Breast epithelium (tissue), 4 donors: ENCODE measurements at regions not wholly inside any gene's neighbourhood (a gene's known extent, or its start where the extent isn't known, plus 50 kb on each side); places are given as distances from the start of the nearest gene placed in this dataset.
"Not testable (repeated sequence)": the region's sequence is repeated elsewhere in the genome, so short reads cannot be mapped to it uniquely, and the experiment has no call there.

Experiments
- DNase-seq, 2 donors: peaks; one replicate each; pipeline ENCODE4 v3.0.0-alpha.2; 2019; ENCODE audit warnings: low spot score in 2 of 2
- H3K27ac ChIP-seq, 2 donors: fragments of 200-600 bp; sonication (generic) in 1 of 2; one replicate each; pipeline ENCODE4 v1.5.1; 2016 to 2019; ENCODE audit warnings: mild to moderate bottlenecking in 1 of 2
- H3K27me3 ChIP-seq, 2 donors: fragments of 200-600 bp; sonication (generic) in 1 of 2; one replicate each; pipeline versions ENCODE4 v1.5.1 to v1.6.0; 2017 to 2019; ENCODE audit warnings: control low read depth in 1 of 2, mild to moderate bottlenecking in 1 of 2
- H3K36me3 ChIP-seq: fragments of 200-600 bp; one replicate; pipeline ENCODE4 v1.5.1; 2019
- H3K4me1 ChIP-seq, 2 donors: fragments of 200-600 bp; sonication (generic); one replicate each; pipeline ENCODE4 v1.5.1; 2016 to 2019; ENCODE audit warnings: control low read depth in 1 of 2
- H3K4me3 ChIP-seq, 3 donors: fragments of 200-600 bp; sonication (generic); 1 replicate in 2 of 3; 2 replicates in 1 of 3; pipeline ENCODE4 v1.5.1; 2016 to 2019; ENCODE audit warnings: mild to moderate bottlenecking in 3 of 3, moderate library complexity in 2 of 3
- H3K9me3 ChIP-seq, 2 donors: fragments of 200-600 bp; sonication (generic) in 1 of 2; one replicate each; pipeline ENCODE4 v1.5.1; 2016 to 2019; ENCODE audit warnings: control low read depth in 1 of 2
- POLR2A ChIP-seq: fragments of 450-650 bp; IDR thresholded peaks from one replicate; pipeline ENCODE4 v1.6.1; 2016; ENCODE audit warnings: antibody characterized with exemption, mild to moderate bottlenecking, moderate library complexity
- POLR2AphosphoS5 ChIP-seq, 3 donors: sonication (generic); formaldehyde crosslinking; IDR thresholded peaks; one replicate each; pipeline ENCODE4 v1.6.1; 2017; ENCODE audit warnings: antibody characterized with exemption in 3 of 3
- intact Hi-C: fragments of 100-400 bp; cut with DNase I; formaldehyde crosslinking; loops from one replicate; pipeline ENCODE4 v1.15.1; 2023; ENCODE audit warnings: low total_unique reads
- TF ChIP-seq, protein P1 (sequence below), 3 donors: fragments of 450-650 bp; IDR thresholded peaks; one replicate each; pipeline ENCODE4 v1.5.1; 2016 to 2017; ENCODE audit warnings: antibody characterized with exemption in 3 of 3, mild to moderate bottlenecking in 3 of 3, moderate library complexity in 3 of 3

GRCh38 chr2:36125702-36126101 is 229.9 kb upstream of the CRIM1 start:
- TF ChIP-seq POLR2AphosphoS5 (IDR thresholded peaks at IDR 0.05) (no peak), POLR2A (no peak)
- TF ChIP-seq, protein P1, sequence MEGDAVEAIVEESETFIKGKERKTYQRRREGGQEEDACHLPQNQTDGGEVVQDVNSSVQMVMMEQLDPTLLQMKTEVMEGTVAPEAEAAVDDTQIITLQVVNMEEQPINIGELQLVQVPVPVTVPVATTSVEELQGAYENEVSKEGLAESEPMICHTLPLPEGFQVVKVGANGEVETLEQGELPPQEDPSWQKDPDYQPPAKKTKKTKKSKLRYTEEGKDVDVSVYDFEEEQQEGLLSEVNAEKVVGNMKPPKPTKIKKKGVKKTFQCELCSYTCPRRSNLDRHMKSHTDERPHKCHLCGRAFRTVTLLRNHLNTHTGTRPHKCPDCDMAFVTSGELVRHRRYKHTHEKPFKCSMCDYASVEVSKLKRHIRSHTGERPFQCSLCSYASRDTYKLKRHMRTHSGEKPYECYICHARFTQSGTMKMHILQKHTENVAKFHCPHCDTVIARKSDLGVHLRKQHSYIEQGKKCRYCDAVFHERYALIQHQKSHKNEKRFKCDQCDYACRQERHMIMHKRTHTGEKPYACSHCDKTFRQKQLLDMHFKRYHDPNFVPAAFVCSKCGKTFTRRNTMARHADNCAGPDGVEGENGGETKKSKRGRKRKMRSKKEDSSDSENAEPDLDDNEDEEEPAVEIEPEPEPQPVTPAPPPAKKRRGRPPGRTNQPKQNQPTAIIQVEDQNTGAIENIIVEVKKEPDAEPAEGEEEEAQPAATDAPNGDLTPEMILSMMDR (IDR thresholded peaks at IDR 0.05) = no peak
- Histone ChIP-seq H3K4me1 (no peaks in the 10 kb centered on the region), H3K27me3 (no peaks in the 10 kb centered on the region), H3K27ac (no peak overlapping the region), H3K9me3 (no peaks in the 10 kb centered on the region), H3K4me3 (no peak overlapping the region), H3K36me3 (no peaks in the 10 kb centered on the region)
- DNase-seq = no peak
- intact Hi-C loops = no loop called here

DNA sequence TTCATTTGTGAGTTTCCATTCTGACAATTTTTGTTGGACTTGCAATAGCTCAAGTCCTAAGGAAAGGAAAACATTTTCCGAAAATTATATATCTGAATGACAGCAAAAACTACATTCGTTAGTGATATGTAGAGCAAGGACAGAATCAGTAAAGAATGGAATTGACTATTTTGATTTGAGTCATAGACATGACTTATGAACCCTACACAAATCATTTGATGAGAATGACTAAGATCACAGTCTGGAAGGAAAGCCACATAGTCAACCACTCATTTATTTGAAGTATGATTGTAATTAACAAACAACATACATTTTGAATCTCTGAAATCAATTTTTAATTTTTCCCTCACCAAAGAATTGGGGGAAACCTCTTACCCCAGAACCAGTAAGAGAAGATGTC is 231.6 kb upstream of the CRIM1 start:
- TF ChIP-seq, protein P1 (IDR thresholded peaks at IDR 0.05) = no peak
- TF ChIP-seq POLR2A (no peak), POLR2AphosphoS5 (IDR thresholded peaks at IDR 0.05) (no peak)

GRCh38 chr2:36097022-36097421 is 258.6 kb upstream of the CRIM1 start:
- TF ChIP-seq, protein P1 (IDR thresholded peaks at IDR 0.05) = no peak
- TF ChIP-seq POLR2A (no peak), POLR2AphosphoS5 (IDR thresholded peaks at IDR 0.05) (no peak)
- H3K36me3 ChIP-seq = no peaks in the 10 kb centered on the region
- H3K4me3 ChIP-seq = no peak overlapping the region
- H3K9me3 ChIP-seq = peaks cover 0 to 5% of the 10 kb centered on the region in 2 donors
- H3K27me3 ChIP-seq = no peaks in the 10 kb centered on the region
- intact Hi-C loops = no loop called here
- H3K27ac ChIP-seq = no peak overlapping the region
- no peak for DNase-seq
- no peaks in the 10 kb centered on the region for H3K4me1 ChIP-seq

More for the DNA sequence above, 231.6 kb upstream of the CRIM1 start:
- H3K4me3 ChIP-seq = no peak overlapping the region
- H3K27me3 ChIP-seq = no peaks in the 10 kb centered on the region
- DNase-seq = no peak
- H3K9me3 ChIP-seq = no peaks in the 10 kb centered on the region
- no peak overlapping the region for H3K27ac ChIP-seq
- no peaks in the 10 kb centered on the region for H3K4me1 ChIP-seq
- intact Hi-C loops = no loop called here
- H3K36me3 ChIP-seq = no peaks in the 10 kb centered on the region

GRCh38 chr2:36091844-36092741 is 263.5 kb upstream of the CRIM1 start:
- DNase-seq, H3K4me1 ChIP-seq, H3K36me3 ChIP-seq, intact Hi-C loops, H3K4me3 ChIP-seq, H3K27me3 ChIP-seq, H3K27ac ChIP-seq: not testable (repeated sequence)
- peaks cover 0 to 11% of the 10 kb centered on the region in 2 donors for H3K9me3 ChIP-seq

DNA sequence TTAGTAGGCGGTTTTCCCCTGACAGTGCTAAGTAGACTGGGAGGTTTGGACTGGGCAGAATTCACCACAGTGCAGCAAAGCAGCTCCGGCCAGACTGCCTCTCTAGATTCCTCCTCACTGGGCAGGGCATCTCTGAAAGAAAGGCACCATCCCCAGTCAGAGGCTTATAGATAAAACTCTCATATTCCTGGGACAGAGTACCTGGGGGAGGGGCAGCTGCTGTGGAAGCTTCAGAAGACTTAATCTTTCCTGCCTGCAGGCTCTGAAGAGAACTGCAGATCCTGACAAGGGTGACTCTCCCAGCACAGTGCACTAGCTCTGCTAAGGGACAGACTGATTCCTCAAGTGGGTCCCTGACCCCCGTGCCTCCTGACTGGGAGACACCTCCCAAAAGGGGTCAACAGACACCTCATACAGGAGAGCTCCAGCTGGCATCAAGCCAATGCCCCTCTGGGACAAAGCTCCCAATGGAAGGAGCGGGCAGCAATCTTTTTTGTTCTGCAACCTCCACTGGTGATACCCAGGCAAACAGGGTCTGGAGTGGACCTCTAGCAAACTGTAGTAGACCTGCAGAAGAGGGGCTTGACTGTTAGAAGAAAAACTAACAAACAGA is 266.8 kb upstream of the CRIM1 start:
- Histone ChIP-seq H3K4me3 (no peak overlapping the region), H3K36me3 (no peaks in the 10 kb centered on the region), H3K4me1 (no peaks in the 10 kb centered on the region), H3K27ac (no peak overlapping the region), H3K27me3 (no peaks in the 10 kb centered on the region), H3K9me3 (peaks cover 0 to 11% of the 10 kb centered on the region in 2 donors)
- TF ChIP-seq, protein P1 (IDR thresholded peaks at IDR 0.05) = no peak
- TF ChIP-seq POLR2A = no peak
- no peak for TF ChIP-seq POLR2AphosphoS5 (IDR thresholded peaks at IDR 0.05)
- no peak for DNase-seq
- intact Hi-C loops = no loop called here
